ENCODE measurements at regions not wholly inside any gene's neighbourhood (a gene's known extent, or its start where the extent isn't known, plus 50 kb on each side); places are given as distances from the start of the nearest gene placed in this dataset.

GRCh38 chr6:82095091-82095490, 152.5 kb downstream of the IBTK start:
- POLR2A ChIA-PET (ENCODE audit: partially characterized antibody): interaction anchor here (0.7 kb wide), 1 partner anchor 48 kb away, joined by 3 read pairs; no protein-coding TSS in a partner anchor

More at GRCh38 chr6:82095091-82095490, 152.5 kb downstream of the IBTK start:
- H2BK15ac ChIP-seq (ENCODE audit: low read length): no peak overlapping the region
- no peak overlapping the region for H3K4ac ChIP-seq (replicated peaks; ENCODE audit: insufficient read length, low read depth, low read length)
- TF ChIP-seq TCF12 (IDR thresholded peaks at IDR 0.05; ENCODE audit: low read depth, low read length): no peak
- TF ChIP-seq KDM4A (IDR thresholded peaks at IDR 0.05; ENCODE audit: low read depth, low read length, severe bottlenecking): no peak
- TF ChIP-seq RAD21 (IDR thresholded peaks at IDR 0.05 in 1 of 2, conservative IDR thresholded peaks at IDR 0.05 in 1 of 2; ENCODE audit: low read depth in 2 of 2, low read length in 2 of 2): 0 out of 4 replicates have a peak, but pooled peaks of 1 of the 2 experiments have one; percentile 2
- H3K9me3 ChIP-seq (ENCODE audit: insufficient read depth in 2 of 2, low read depth in 1 of 2, low read length in 1 of 2): no peaks in the 10 kb centered on the region
- no peak overlapping the region for H2AFZ ChIP-seq (ENCODE audit: low read length)
- no peaks in the 10 kb centered on the region for H3K27me3 ChIP-seq (replicated peaks in 1 of 4; ENCODE audit: control insufficient read depth in 3 of 4, extremely low read depth in 1 of 4, insufficient read depth in 3 of 4, low read length in 3 of 4)
- WGBS, 2 experiments (ENCODE audit: extremely low coverage in 1 of 2, insufficient coverage in 1 of 2, insufficient read length in 1 of 2, insufficient replicate concordance in 2 of 2, low coverage in 1 of 2, low lambda C conversion rate in 2 of 2, missing lambda C conversion rate in 1 of 2): 83% methylated on average over 5 of the region's 5 CpGs; no CpG with 5 or more reads in 1 of the 2 experiments
- no peak overlapping the region for H4K5ac ChIP-seq (ENCODE audit: insufficient read length, low read depth, low read length)
- no peaks in the 10 kb centered on the region for H3K4me1 ChIP-seq (replicated peaks in 1 of 4; ENCODE audit: control insufficient read depth in 3 of 4, insufficient read depth in 4 of 4, low read length in 3 of 4)
- no peaks in the 10 kb centered on the region for H3K79me2 ChIP-seq (ENCODE audit: control insufficient read depth in 1 of 2, insufficient read depth in 2 of 2, low read length in 2 of 2)
- H3K36me3 ChIP-seq (ENCODE audit: control insufficient read depth in 2 of 4, insufficient read depth in 4 of 4, low read length in 3 of 4): no peaks in the 10 kb centered on the region
- no peak overlapping the region for H3K56ac ChIP-seq (replicated peaks; ENCODE audit: insufficient read length, low read depth, low read length)
- H2BK12ac ChIP-seq (ENCODE audit: low read depth, low read length): no peak overlapping the region
- no peak overlapping the region for H2BK120ac ChIP-seq (replicated peaks; ENCODE audit: low read depth, low read length)
- FAIRE-seq (no peak), DNase-seq (ENCODE audit: low read depth in 1 of 2, low spot score in 2 of 2) (no peak)
- H2AK5ac ChIP-seq (ENCODE audit: low read depth, low read length): no peak overlapping the region
- no peak overlapping the region for H3K18ac ChIP-seq (ENCODE audit: extremely low read depth, low read length)
- H3K14ac ChIP-seq (ENCODE audit: insufficient read length): no peak overlapping the region
- H4K8ac ChIP-seq (ENCODE audit: extremely low read depth, insufficient read depth, low read length): no peak overlapping the region
- H3K23me2 ChIP-seq (ENCODE audit: low read depth, low read length): no peaks in the 10 kb centered on the region
- no peaks in the 10 kb centered on the region for H3K79me1 ChIP-seq (ENCODE audit: low read depth, low read length)
- no peak overlapping the region for H3K4me3 ChIP-seq (ENCODE audit: extremely low read depth in 1 of 4, insufficient read depth in 2 of 4, low read depth in 3 of 4, low read length in 4 of 4)
- no peak overlapping the region for H3K9ac ChIP-seq (replicated peaks in 1 of 4; ENCODE audit: extremely low read depth in 1 of 4, low read depth in 3 of 4, low read length in 3 of 4)
- H2BK5ac ChIP-seq (ENCODE audit: low read depth, low read length): no peak overlapping the region
- H3K4me2 ChIP-seq (ENCODE audit: insufficient read depth in 1 of 2, low read depth in 2 of 2, low read length in 2 of 2): no peak overlapping the region
- H4K91ac ChIP-seq (replicated peaks; ENCODE audit: insufficient read length, low read length): no peak overlapping the region
- no peaks in the 10 kb centered on the region for H4K20me1 ChIP-seq (replicated peaks in 1 of 2; ENCODE audit: control insufficient read depth in 1 of 2, insufficient read depth in 2 of 2, low read length in 2 of 2)
- CTCF ChIA-PET (ENCODE audit: partially characterized antibody): interaction anchor here (0.7 to 1.4 kb wide), 4 partner anchors 10 to 942 kb away, joined by 3 to 4 read pairs (median 3); no protein-coding TSS in a partner anchor
- H3K23ac ChIP-seq (ENCODE audit: insufficient read length): no peak overlapping the region
- no peak overlapping the region for H3K27ac ChIP-seq (ENCODE audit: low read depth, low read length)
- H2BK20ac ChIP-seq (ENCODE audit: low read length): no peak overlapping the region

Data from H1 (cell line).